HG03521 (cell line): ENCODE measurements at regions not wholly inside any gene's neighbourhood (a gene's known extent, or its start where the extent isn't known, plus 50 kb on each side); places are given as distances from the start of the nearest gene placed in this dataset.
"Not testable (repeated sequence)": the region's sequence is repeated elsewhere in the genome, so short reads cannot be mapped to it uniquely, and the experiment has no call there.

Experiments used
- ATAC-seq: cut with Tn5 transposase; IDR thresholded peaks from one replicate; pipeline ENCODE4 v1.9.1; 2021; ENCODE audit warnings: mild to moderate bottlenecking, moderate library complexity; ENCODE audit not compliant: unreplicated experiment

GRCh38 chr6:121904559-121904958 lies 469.1 kb downstream of the GJA1 start:
- no peak for ATAC-seq

GRCh38 chr6:121912905-121913304 lies 477.5 kb downstream of the GJA1 start:
- no peak for ATAC-seq

GRCh38 chr6:121917263-121917829 lies 481.9 kb downstream of the GJA1 start:
- ATAC-seq, result no peak

- no peak for ATAC-seq
Measured at GRCh38 chr6:121917834-121918559, 481.5 kb upstream of the HSF2 start.

GRCh38 chr6:121920616-121921015 lies 478.8 kb upstream of the HSF2 start:
- ATAC-seq, result no peak

- no peak for ATAC-seq
Measured at GRCh38 chr6:121925024-121925423, 474.4 kb upstream of the HSF2 start.

GRCh38 chr6:121925534-121926255 lies 473.8 kb upstream of the HSF2 start:
- ATAC-seq, result no peak

GRCh38 chr6:121929301-121929700 lies 470.2 kb upstream of the HSF2 start:
- ATAC-seq, result no peak

GRCh38 chr6:121932076-121932991 lies 467.1 kb upstream of the HSF2 start:
- no peak for ATAC-seq

- ATAC-seq, result no peak
Measured at GRCh38 chr6:121934451-121934850, 465.0 kb upstream of the HSF2 start.

- ATAC-seq, result no peak
Measured at GRCh38 chr6:121940728-121941127, 458.7 kb upstream of the HSF2 start.

GRCh38 chr6:121944354-121944753 lies 455.1 kb upstream of the HSF2 start:
- ATAC-seq, result no peak

GRCh38 chr6:121951123-121951522 lies 448.3 kb upstream of the HSF2 start:
- no peak for ATAC-seq

- ATAC-seq, result no peak
Measured at GRCh38 chr6:121951918-121952379, 447.5 kb upstream of the HSF2 start.

GRCh38 chr6:121955401-121955800 lies 444.1 kb upstream of the HSF2 start:
- ATAC-seq, result not testable (repeated sequence)

- ATAC-seq, result no peak
Measured at GRCh38 chr6:121956782-121957181, 442.7 kb upstream of the HSF2 start.

- ATAC-seq, result no peak
Measured at GRCh38 chr6:121959501-121959900, 440.0 kb upstream of the HSF2 start.

GRCh38 chr6:121961619-121962125 lies 437.8 kb upstream of the HSF2 start:
- no peak for ATAC-seq

- ATAC-seq, result no peak
Measured at GRCh38 chr6:121963826-121964225, 435.6 kb upstream of the HSF2 start.

GRCh38 chr6:121965739-121966138 lies 433.7 kb upstream of the HSF2 start:
- ATAC-seq, result no peak

GRCh38 chr6:121967631-121968030 lies 431.8 kb upstream of the HSF2 start:
- no peak for ATAC-seq
